HEK293 (cell line): ENCODE measurements at regions not wholly inside any gene's neighbourhood (a gene's known extent, or its start where the extent isn't known, plus 50 kb on each side); places are given as distances from the start of the nearest gene placed in this dataset.

Experiments
- CTCF ChIA-PET: fragments of 350-600 bp; formaldehyde crosslinking; extraction: SDS; loops from one replicate; lab custom pipeline; 2021; ENCODE audit warnings: antibody characterized with exemption; lab: Yijun Ruan, JAX
- POLR2A ChIA-PET: fragments of 300-600 bp; formaldehyde crosslinking; extraction: SDS; loops from one replicate; lab custom pipeline; 2020; ENCODE audit warnings: antibody characterized with exemption, inconsistent platforms; lab: Yijun Ruan, JAX
- H3K27ac ChIP-seq: fragments of 200-500 bp; sonication (Bioruptor generic); 2 replicates; pipeline ENCODE4 v1.5.1; 2014; ENCODE audit warnings: low read depth, low read length, control low read depth, inconsistent platforms; ENCODE audit errors: extremely low read depth
- H3K36me3 ChIP-seq, 2 experiments: fragments of 200-500 bp in 1 of 2; sonication (Bioruptor generic) in 1 of 2; 1 replicate in 1 of 2; 2 replicates in 1 of 2; pipeline ENCODE4 v1.5.1; 2014 to 2017; ENCODE audit warnings: inconsistent platforms in 2 of 2, low read length in 2 of 2; ENCODE audit not compliant: control insufficient read depth in 2 of 2, insufficient read depth in 1 of 2
- H3K4me1 ChIP-seq: fragments of 200-500 bp; sonication (Bioruptor generic); 2 replicates; pipeline ENCODE4 v1.5.1; 2014; ENCODE audit warnings: mild to moderate bottlenecking, low read length, inconsistent platforms; ENCODE audit not compliant: control insufficient read depth, insufficient read depth
- H3K4me3 ChIP-seq: 2 replicates; pipeline ENCODE4 v1.5.1; 2011; ENCODE audit warnings: low read depth, mild to moderate bottlenecking, control low read depth, low read length, moderate library complexity
- H3K9me3 ChIP-seq: fragments of 200-500 bp; sonication (Bioruptor generic); 2 replicates; pipeline ENCODE4 v1.5.1; 2014; ENCODE audit warnings: low read depth, low read length, inconsistent platforms; ENCODE audit not compliant: control insufficient read depth, insufficient read depth
- EGR2 ChIP-seq: fragments of 450-650 bp; formaldehyde crosslinking; IDR thresholded peaks from 2 replicates; pipeline ENCODE4 v1.5.1; 2016; ENCODE audit warnings: low read depth, missing biosample characterization, missing genetic modification characterization
- RBAK ChIP-seq: fragments of 450-650 bp; formaldehyde crosslinking; IDR thresholded peaks from 2 replicates; pipeline ENCODE4 v1.5.1; 2016; ENCODE audit warnings: missing biosample characterization, missing genetic modification characterization
- SP3 ChIP-seq: fragments of 450-650 bp; formaldehyde crosslinking; IDR thresholded peaks from 2 replicates; pipeline ENCODE4 v1.5.1; 2016; ENCODE audit warnings: missing biosample characterization, missing genetic modification characterization
- TCF7L2 ChIP-seq: IDR thresholded peaks from 2 replicates; pipeline ENCODE4 v1.6.1; 2011; ENCODE audit warnings: low read depth, mild to moderate bottlenecking, inconsistent platforms, low read length, moderate library complexity, borderline replicate concordance
- WT1 ChIP-seq: fragments of 450-650 bp; formaldehyde crosslinking; IDR thresholded peaks from 2 replicates; pipeline ENCODE4 v1.5.1; 2016; ENCODE audit warnings: missing biosample characterization, missing genetic modification characterization
- ZBTB20 ChIP-seq: fragments of 450-650 bp; formaldehyde crosslinking; IDR thresholded peaks from 2 replicates; pipeline ENCODE4 v1.5.1; 2016; ENCODE audit warnings: missing biosample characterization, missing genetic modification characterization
- ZBTB6 ChIP-seq: fragments of 450-650 bp; formaldehyde crosslinking; IDR thresholded peaks from 2 replicates; pipeline ENCODE4 v1.5.1; 2017; ENCODE audit warnings: missing biosample characterization, missing genetic modification characterization
- ZFP37 ChIP-seq: fragments of 450-650 bp; formaldehyde crosslinking; IDR thresholded peaks from 2 replicates; pipeline ENCODE4 v1.5.1; 2016; ENCODE audit warnings: missing biosample characterization, missing genetic modification characterization
- ZFP41 ChIP-seq: fragments of 450-650 bp; formaldehyde crosslinking; IDR thresholded peaks from 2 replicates; pipeline ENCODE4 v1.5.1; 2016; ENCODE audit warnings: missing biosample characterization, missing genetic modification characterization, borderline replicate concordance
- ZNF114 ChIP-seq: fragments of 450-650 bp; formaldehyde crosslinking; IDR thresholded peaks from 2 replicates; pipeline ENCODE4 v1.5.0; 2017; ENCODE audit warnings: missing biosample characterization, missing genetic modification characterization
- ZNF214 ChIP-seq: fragments of 450-650 bp; formaldehyde crosslinking; IDR thresholded peaks from 2 replicates; pipeline ENCODE4 v1.5.1; 2017; ENCODE audit warnings: missing biosample characterization, mild to moderate bottlenecking, missing genetic modification characterization, borderline replicate concordance
- ZNF26 ChIP-seq: fragments of 450-650 bp; formaldehyde crosslinking; IDR thresholded peaks from 2 replicates; pipeline ENCODE4 v1.5.1; 2016; ENCODE audit warnings: missing biosample characterization, missing genetic modification characterization
- ZNF362 ChIP-seq: fragments of 450-650 bp; formaldehyde crosslinking; IDR thresholded peaks from 2 replicates; pipeline ENCODE4 v1.5.1; 2016; ENCODE audit warnings: missing biosample characterization, missing genetic modification characterization
- ZNF37A ChIP-seq: fragments of 450-650 bp; IDR thresholded peaks from 2 replicates; pipeline ENCODE4 v1.5.1; 2018; ENCODE audit warnings: missing biosample characterization, missing genetic modification characterization
- ZNF473 ChIP-seq: fragments of 450-650 bp; formaldehyde crosslinking; IDR thresholded peaks from 2 replicates; pipeline ENCODE4 v1.5.1; 2017; ENCODE audit warnings: missing biosample characterization, missing genetic modification characterization
- ZNF521 ChIP-seq: fragments of 450-650 bp; formaldehyde crosslinking; IDR thresholded peaks from 2 replicates; pipeline ENCODE4 v1.5.1; 2017; ENCODE audit warnings: missing biosample characterization, mild to moderate bottlenecking, missing genetic modification characterization
- ZNF639 ChIP-seq: fragments of 450-650 bp; formaldehyde crosslinking; IDR thresholded peaks from 2 replicates; pipeline ENCODE4 v1.5.1; 2016; ENCODE audit warnings: missing biosample characterization, missing genetic modification characterization
- ZSCAN4 ChIP-seq: fragments of 450-650 bp; formaldehyde crosslinking; IDR thresholded peaks from 2 replicates; pipeline ENCODE4 v1.5.1; 2017; ENCODE audit warnings: missing biosample characterization, missing genetic modification characterization
- ZXDB ChIP-seq: fragments of 450-650 bp; formaldehyde crosslinking; IDR thresholded peaks from 2 replicates; pipeline ENCODE4 v1.5.1; 2016; ENCODE audit warnings: missing biosample characterization, missing genetic modification characterization

GRCh38 chr7:84538268-84538667 lies 343.7 kb upstream of the SEMA3A start:
- Histone ChIP-seq H3K27ac (no peak overlapping the region), H3K9me3 (no peaks in the 10 kb centered on the region), H3K4me3 (no peak overlapping the region), H3K36me3 (no peaks in the 10 kb centered on the region), H3K4me1 (no peaks in the 10 kb centered on the region)
- CTCF ChIA-PET: interaction anchor here (0.6 kb wide), 1 partner anchor 604 kb away, joined by 3 read pairs; no protein-coding TSS in a partner anchor
- no peak for TF ChIP-seq SP3 (tag by site-specific recombination)
- POLR2A ChIA-PET: interaction anchor here (1.4 kb wide), 1 partner anchor 10 kb away, joined by 3 read pairs; no protein-coding TSS in a partner anchor

DNA sequence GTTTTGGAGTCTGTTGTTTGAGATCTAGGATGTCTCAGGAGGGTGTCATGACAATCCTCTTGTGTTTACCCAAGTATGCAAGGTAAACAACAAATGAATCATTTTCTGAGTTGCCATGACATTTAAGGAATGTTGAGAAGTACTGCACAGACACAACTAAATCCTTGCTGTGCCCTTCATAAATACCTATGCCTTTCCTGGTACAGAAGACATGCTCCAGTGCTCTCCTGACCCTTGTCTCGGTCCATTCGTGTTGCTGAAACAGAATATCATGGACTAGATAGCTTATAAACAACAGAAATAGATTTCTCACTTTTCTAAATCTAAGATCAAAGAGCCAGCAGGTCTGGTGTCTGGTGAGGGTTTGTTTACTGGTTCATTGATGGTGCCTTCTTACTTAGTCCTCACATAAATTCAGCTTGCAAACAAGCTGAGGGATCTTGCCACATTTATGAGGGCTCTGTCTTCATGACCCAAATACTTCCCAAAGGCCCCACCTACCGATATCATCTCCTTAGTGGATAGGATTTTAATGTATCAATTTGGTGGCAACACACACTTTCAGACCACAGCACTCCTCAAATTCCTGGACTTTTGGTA lies 341.8 kb upstream of the SEMA3A start:
- TF ChIP-seq ZFP41 (tag by site-specific recombination) (no peak), WT1 (no peak), ZNF473 (tag by site-specific recombination) (no peak), ZNF114 (no peak), ZNF362 (tag by site-specific recombination) (no peak), ZSCAN4 (tag by site-specific recombination) (no peak), ZBTB20 (tag by site-specific recombination) (no peak), ZXDB (no peak), TCF7L2 (no peak), ZFP37 (tag by site-specific recombination) (no peak), ZNF214 (tag by site-specific recombination) (no peak), ZNF521 (tag by site-specific recombination) (no peak), ZNF639 (tag by site-specific recombination) (no peak), RBAK (tag by site-specific recombination) (no peak), EGR2 (tag by site-specific recombination) (no peak), ZBTB6 (no peak), ZNF26 (tag by site-specific recombination) (no peak), ZNF37A (no peak)
- H3K36me3 ChIP-seq: no peaks in the 10 kb centered on the region
- POLR2A ChIA-PET: no interaction called here
- H3K27ac ChIP-seq: no peak overlapping the region
- CTCF ChIA-PET: no interaction called here
- H3K4me3 ChIP-seq: no peak overlapping the region
- no peaks in the 10 kb centered on the region for H3K4me1 ChIP-seq
- H3K9me3 ChIP-seq: no peaks in the 10 kb centered on the region
